Caco-2 (cell line): ENCODE measurements at regions not wholly inside any gene's neighbourhood (a gene's known extent, or its start where the extent isn't known, plus 50 kb on each side); places are given as distances from the start of the nearest gene placed in this dataset.

ENCODE experiments used
- BruUV-seq: library from RNA; stranded (reverse); fragments of 400-500 nt; replicated peaks from 2 replicates; lab custom pipeline; 2021; lab: Mats Ljungman, UMichigan
- CTCF ChIA-PET: fragments of 300-600 bp; sonication (Branson Sonifier 250); formaldehyde crosslinking; loops from one replicate; lab custom pipeline; 2022; ENCODE audit warnings: antibody characterized with exemption; lab: Charles Lee
- POLR2A ChIA-PET: fragments of 300-600 bp; sonication (Branson Sonifier 250); formaldehyde crosslinking; loops from one replicate; lab custom pipeline; 2022; ENCODE audit warnings: antibody characterized with exemption; lab: Charles Lee
- DNase-seq, 2 experiments: peaks; one replicate each; pipeline versions ENCODE4 v3.0.0 to v3.0.0-alpha.2; 2020 to 2022
- H3K27me3 ChIP-seq: replicated peaks from 2 replicates; pipeline ENCODE4 v1.6.0; 2011; ENCODE audit warnings: low read length; ENCODE audit not compliant: control insufficient read depth, insufficient read depth
- H3K36me3 ChIP-seq: 2 replicates; pipeline ENCODE4 v1.5.1; 2011; ENCODE audit warnings: low read length; ENCODE audit not compliant: control insufficient read depth, insufficient read depth
- H3K4me1 ChIP-seq: fragments of 250-450 bp; sonication (Bioruptor Pico); 2 replicates; pipeline ENCODE4 v1.5.1; 2020; ENCODE audit warnings: mild to moderate bottlenecking
- H3K4me3 ChIP-seq: 2 replicates; pipeline ENCODE4 v1.5.1; 2011; ENCODE audit warnings: low read depth, mild to moderate bottlenecking, control low read depth, low read length
- H3K9me3 ChIP-seq: fragments of 250-450 bp; sonication (Bioruptor Pico); 2 replicates; pipeline ENCODE4 v1.5.1; 2020; ENCODE audit warnings: mild to moderate bottlenecking, moderate library complexity
- H3K27ac Mint-ChIP-seq: one replicate; pipeline ENCODE4 v1.8.0; 2022; ENCODE audit warnings: mixed read lengths; ENCODE audit not compliant: unreplicated experiment
- H3K27me3 Mint-ChIP-seq: one replicate; pipeline ENCODE4 v1.8.0; 2022; ENCODE audit warnings: mixed read lengths; ENCODE audit not compliant: insufficient read depth, unreplicated experiment
- H3K36me3 Mint-ChIP-seq: one replicate; pipeline ENCODE4 v1.8.0; 2022; ENCODE audit warnings: mild to moderate bottlenecking, mixed read lengths; ENCODE audit not compliant: insufficient read depth, unreplicated experiment
- H3K4me1 Mint-ChIP-seq: one replicate; pipeline ENCODE4 v1.8.0; 2022; ENCODE audit warnings: low read depth, mixed read lengths; ENCODE audit not compliant: unreplicated experiment
- H3K4me3 Mint-ChIP-seq: one replicate; pipeline ENCODE4 v1.8.0; 2022; ENCODE audit warnings: mild to moderate bottlenecking, moderate library complexity, mixed read lengths; ENCODE audit not compliant: unreplicated experiment
- H3K9me3 Mint-ChIP-seq: one replicate; pipeline ENCODE4 v1.8.0; 2022; ENCODE audit warnings: mixed read lengths; ENCODE audit not compliant: unreplicated experiment
- CTCF ChIP-seq, 2 experiments: fragments of 200-600 bp in 1 of 2; IDR thresholded peaks; 1 replicate in 1 of 2; 2 replicates in 1 of 2; pipeline versions ENCODE4 v1.5.1 to v1.8.0; 2011 to 2022; ENCODE audit warnings: antibody characterized with exemption in 1 of 2, control low read depth in 1 of 2, inconsistent platforms in 1 of 2, low read depth in 1 of 2, low read length in 1 of 2, mild to moderate bottlenecking in 1 of 2, moderate library complexity in 1 of 2; ENCODE audit not compliant: insufficient read depth in 1 of 2, severe bottlenecking in 1 of 2, unreplicated experiment in 1 of 2
- intact Hi-C: fragments of 100-400 bp; cut with micrococcal nuclease; formaldehyde crosslinking; loops from one replicate; pipeline ENCODE4 v1.10.0; 2022; ENCODE audit not compliant: unreplicated experiment

GRCh38 chr5:124620743-124621142 lies 125.7 kb downstream of the ZNF608 start:
- ChIA-PET CTCF (no interaction called here), POLR2A (no interaction called here)
- H3K9me3 ChIP-seq: no peaks in the 10 kb centered on the region
- no peak for TF ChIP-seq CTCF (IDR thresholded peaks at IDR 0.05; ENCODE audit: insufficient read depth in 1 of 2, low read depth in 1 of 2, low read length in 1 of 2, severe bottlenecking in 1 of 2, unreplicated experiment in 1 of 2)
- Mint-ChIP-seq H3K4me1 (peaks cover 10% of the 10 kb centered on the region), H3K27me3 (no peaks in the 10 kb centered on the region), H3K4me3 (no peak overlapping the region), H3K27ac (no peak overlapping the region), H3K36me3 (no peaks in the 10 kb centered on the region), H3K9me3 (no peaks in the 10 kb centered on the region)
- no peaks in the 10 kb centered on the region for H3K36me3 ChIP-seq
- intact Hi-C loops: no loop called here
- no TSS peak for BruUV-seq
- DNase-seq: no peak
- no peaks in the 10 kb centered on the region for H3K27me3 ChIP-seq
- no peak overlapping the region for H3K4me3 ChIP-seq
- H3K4me1 ChIP-seq: no peaks in the 10 kb centered on the region

GRCh38 chr5:124619121-124619520 lies 127.3 kb downstream of the ZNF608 start:
- Mint-ChIP-seq H3K9me3 (no peaks in the 10 kb centered on the region), H3K27me3 (no peaks in the 10 kb centered on the region), H3K27ac (no peak overlapping the region), H3K4me3 (no peak overlapping the region), H3K4me1 (peaks cover 10% of the 10 kb centered on the region), H3K36me3 (no peaks in the 10 kb centered on the region)
- DNase-seq: no peak
- Histone ChIP-seq H3K36me3 (no peaks in the 10 kb centered on the region), H3K4me3 (no peak overlapping the region), H3K27me3 (no peaks in the 10 kb centered on the region), H3K9me3 (no peaks in the 10 kb centered on the region), H3K4me1 (no peaks in the 10 kb centered on the region)
- intact Hi-C loops: no loop called here
- ChIA-PET POLR2A (no interaction called here), CTCF (no interaction called here)
- no TSS peak for BruUV-seq
- no peak for TF ChIP-seq CTCF (IDR thresholded peaks at IDR 0.05; ENCODE audit: insufficient read depth in 1 of 2, low read depth in 1 of 2, low read length in 1 of 2, severe bottlenecking in 1 of 2, unreplicated experiment in 1 of 2)

- no peak overlapping the region for H3K27ac Mint-ChIP-seq
- intact Hi-C loops: no loop called here
- Histone ChIP-seq H3K36me3 (no peaks in the 10 kb centered on the region), H3K27me3 (no peaks in the 10 kb centered on the region), H3K4me3 (no peak overlapping the region), H3K4me1 (no peaks in the 10 kb centered on the region), H3K9me3 (no peaks in the 10 kb centered on the region)
- no peak for DNase-seq
- CTCF ChIA-PET: no interaction called here
- BruUV-seq: no TSS peak
- H3K27me3 Mint-ChIP-seq: no peaks in the 10 kb centered on the region
- no peaks in the 10 kb centered on the region for H3K36me3 Mint-ChIP-seq
- no peaks in the 10 kb centered on the region for H3K9me3 Mint-ChIP-seq
- peaks cover 10% of the 10 kb centered on the region for H3K4me1 Mint-ChIP-seq
- TF ChIP-seq CTCF (IDR thresholded peaks at IDR 0.05; ENCODE audit: insufficient read depth in 1 of 2, low read depth in 1 of 2, low read length in 1 of 2, severe bottlenecking in 1 of 2, unreplicated experiment in 1 of 2): no peak
- no peak overlapping the region for H3K4me3 Mint-ChIP-seq
- POLR2A ChIA-PET: no interaction called here
Observed at GRCh38 chr5:124617787-124618186, 128.7 kb downstream of the ZNF608 start.
